Activated CD4-positive, alpha-beta T cell treated with anti-CD3 and anti-CD28 coated beads, Interleukin-10, Interleukin-2, amounts not matched to agents 100 ng/mL and 50 ng/mL, durations not matched to agents 16 hours and 8 hours (primary cell): ENCODE measurements at regions not wholly inside any gene's neighbourhood (a gene's known extent, or its start where the extent isn't known, plus 50 kb on each side); places are given as distances from the start of the nearest gene placed in this dataset.
"Not testable (repeated sequence)": the region's sequence is repeated elsewhere in the genome, so short reads cannot be mapped to it uniquely, and the experiment has no call there.

Experiments used
- DNase-seq: peaks from one replicate; pipeline ENCODE4 v3.0.0-alpha.2; 2020

DNA sequence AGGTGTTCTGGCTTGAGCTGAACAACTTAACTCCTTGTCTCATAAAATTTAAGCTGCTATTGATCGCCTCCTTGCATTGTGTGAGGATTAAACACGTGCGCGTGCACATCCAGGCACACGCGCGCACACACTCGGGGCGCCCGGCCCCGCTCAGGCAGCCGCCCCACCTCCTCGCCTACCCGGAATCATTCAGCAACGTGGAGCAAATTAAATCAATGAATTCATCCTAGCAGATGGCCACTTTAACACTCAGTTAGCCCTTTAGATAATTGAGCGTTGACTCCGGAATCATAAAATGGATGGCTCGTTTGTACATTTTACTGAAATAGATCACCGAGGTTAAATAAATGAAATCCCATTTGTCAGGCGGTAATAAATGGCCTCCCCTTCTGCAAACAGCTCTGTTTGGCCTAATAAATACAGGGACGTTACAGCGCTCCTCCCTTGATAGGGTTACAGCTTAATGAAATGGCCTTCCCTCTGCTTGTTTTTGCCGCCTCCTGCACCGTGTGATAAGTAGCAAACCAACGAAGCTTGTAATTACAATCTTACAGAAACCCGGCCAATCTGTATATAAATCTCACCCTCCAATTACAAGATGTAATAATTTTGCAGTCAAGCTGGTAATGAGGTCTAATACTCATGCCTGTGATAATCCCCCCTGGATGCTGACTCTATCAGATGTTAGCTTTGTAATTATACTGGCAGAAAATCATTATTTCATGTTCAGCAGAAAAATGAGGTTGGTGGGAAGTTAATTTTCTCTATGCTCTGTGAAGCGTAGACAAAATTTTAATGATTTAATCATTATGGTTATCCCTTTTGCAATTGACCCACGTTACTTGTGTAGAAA lies 229.7 kb upstream of the IRX4 start:
- DNase-seq, result no peak

- no peak for DNase-seq
These were observed 228.9 kb upstream of the IRX4 start for GRCh38 chr5:2111569-2112105.

DNA sequence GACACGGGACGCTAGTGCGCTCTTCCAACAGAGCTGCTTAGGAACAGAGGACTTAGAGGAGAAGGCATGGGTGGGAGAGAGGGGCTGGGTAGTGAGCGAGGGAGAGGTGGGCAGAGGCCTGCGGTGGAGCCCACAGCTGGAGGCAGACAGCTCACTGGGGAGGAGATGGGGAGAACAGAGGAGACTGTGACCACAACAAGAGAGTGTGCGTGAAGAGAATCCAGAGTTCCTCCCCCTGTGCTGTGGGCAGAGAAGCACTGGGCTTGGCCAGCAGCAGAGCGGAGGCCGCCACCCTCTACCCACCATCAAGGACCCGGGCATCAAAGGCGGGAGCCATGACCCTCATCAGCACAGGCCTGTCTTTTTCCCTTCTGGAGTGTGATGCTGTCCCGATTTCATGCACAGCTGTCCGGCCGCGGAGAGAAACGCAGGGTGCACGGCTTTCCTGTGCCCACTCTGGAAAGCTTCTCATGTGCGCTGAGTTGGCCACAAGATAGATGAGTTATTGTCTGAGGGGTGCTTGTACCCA lies 228.3 kb upstream of the IRX4 start:
- DNase-seq, result no peak

- DNase-seq, result no peak
These were observed 227.6 kb upstream of the IRX4 start for GRCh38 chr5:2110137-2110933.

DNA sequence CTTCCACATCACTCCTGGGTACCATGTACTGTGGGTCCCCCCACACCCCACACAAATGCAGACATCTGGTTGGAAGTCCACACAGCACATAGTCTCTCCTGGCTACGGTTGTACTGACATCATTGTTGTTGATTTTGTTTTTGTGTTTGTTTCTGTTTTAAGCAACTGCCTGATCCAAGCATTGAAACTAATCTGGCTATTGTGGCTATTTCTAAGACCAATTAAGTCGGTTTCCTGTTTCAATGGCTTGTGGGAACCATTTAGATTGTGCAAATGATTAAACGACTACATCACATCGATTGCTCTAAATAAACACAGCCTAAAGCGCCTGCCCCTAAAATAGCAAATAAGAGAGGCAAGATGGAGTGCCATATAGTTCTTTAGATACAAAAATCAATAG lies 226.8 kb upstream of the IRX4 start:
- DNase-seq, result no peak

- DNase-seq, result no peak
These were observed 224.0 kb upstream of the IRX4 start for GRCh38 chr5:2106721-2107120.

DNA sequence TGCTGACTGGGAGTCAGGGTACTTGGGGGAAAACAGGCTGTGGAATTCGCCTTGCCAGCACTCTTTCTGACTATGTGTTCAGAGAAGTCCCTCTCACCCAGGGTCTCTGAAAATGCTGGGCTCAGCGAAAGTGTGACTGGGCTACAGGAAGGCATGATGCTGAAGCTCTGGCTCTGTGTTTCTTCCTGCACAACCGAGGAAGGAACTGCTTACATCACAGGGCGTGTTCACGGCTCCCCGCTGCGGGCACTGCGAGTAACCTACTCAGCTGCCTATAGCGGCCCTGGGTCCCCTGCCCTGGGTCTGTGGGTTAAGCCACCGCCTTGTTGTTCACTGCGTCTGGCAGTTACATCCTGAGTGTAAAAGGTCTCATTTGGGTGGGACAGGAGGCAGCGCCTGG lies 222.4 kb upstream of the IRX4 start:
- no peak for DNase-seq

- DNase-seq, result no peak
These were observed 221.2 kb upstream of the IRX4 start for GRCh38 chr5:2103940-2104339.

GRCh38 chr5:2102819-2103776 lies 220.4 kb upstream of the IRX4 start:
- DNase-seq, result no peak

DNA sequence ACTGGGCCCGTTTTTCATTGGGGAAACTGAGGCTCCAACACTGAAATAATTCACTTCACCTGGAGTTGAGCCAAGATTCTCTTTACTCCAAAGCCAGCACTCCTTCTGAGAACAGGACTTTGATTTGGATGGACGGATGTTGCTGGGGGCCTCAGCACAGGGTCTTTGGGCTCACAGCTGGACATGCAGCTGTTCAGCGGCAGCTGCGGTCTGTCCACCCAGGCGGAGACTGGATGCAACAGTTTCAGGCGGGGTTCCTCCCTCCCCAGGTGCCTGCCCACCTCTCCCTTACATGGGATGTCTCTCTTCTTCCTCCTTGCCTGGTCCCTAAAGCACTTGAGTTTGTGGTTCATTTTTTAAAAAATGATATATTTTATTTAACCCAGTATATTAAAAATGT lies 219.0 kb upstream of the IRX4 start:
- no peak for DNase-seq

DNA sequence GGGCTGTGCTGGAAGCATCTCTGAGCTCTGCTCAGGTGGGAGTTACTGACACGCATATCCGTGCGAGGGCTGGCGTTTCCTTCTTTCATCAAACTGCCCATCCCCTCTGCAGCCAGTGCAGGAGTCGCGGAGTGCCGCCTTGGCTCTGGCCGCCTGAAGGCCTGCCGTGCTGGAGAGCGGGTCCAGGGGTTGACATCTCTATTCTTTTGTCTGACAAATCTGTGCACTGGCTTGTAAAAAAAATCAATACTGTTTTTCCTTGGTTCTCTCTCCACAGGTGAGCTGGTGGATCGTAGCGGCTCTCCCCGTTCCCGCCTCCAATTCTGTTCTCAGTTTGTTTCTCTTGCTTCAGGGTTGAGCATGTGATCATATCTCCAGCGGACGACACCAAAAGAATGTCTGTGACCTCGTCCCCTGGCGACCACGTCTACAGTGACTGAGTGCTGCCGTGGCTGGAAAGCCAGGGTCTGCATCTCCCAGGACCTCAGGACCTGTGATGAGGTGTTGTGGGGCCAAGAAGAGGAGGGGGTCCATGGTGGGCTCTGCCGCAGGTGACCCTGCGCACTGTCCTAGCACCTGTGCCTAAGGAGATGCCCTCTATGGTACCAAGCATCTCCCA lies 214.3 kb upstream of the IRX4 start:
- DNase-seq, result no peak

DNA sequence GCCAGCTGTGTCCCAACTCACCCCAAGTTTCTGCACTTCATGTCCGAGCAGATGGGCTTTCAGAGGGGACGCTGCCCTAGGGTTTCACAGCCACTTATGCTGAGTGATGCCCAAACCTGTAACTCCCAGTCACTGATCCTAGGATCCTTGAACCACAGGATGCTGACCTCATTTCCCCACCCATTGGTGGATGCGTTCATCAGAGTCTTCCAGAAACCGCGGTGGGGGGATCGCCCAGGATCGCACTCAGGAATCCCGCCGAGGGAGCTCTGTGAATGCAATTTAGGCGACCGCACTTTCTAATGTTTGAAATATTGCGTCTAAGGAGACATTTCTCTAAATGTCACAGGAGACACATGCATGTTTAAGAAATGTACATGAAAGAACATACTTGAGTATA lies 212.3 kb upstream of the IRX4 start:
- DNase-seq, result no peak

DNA sequence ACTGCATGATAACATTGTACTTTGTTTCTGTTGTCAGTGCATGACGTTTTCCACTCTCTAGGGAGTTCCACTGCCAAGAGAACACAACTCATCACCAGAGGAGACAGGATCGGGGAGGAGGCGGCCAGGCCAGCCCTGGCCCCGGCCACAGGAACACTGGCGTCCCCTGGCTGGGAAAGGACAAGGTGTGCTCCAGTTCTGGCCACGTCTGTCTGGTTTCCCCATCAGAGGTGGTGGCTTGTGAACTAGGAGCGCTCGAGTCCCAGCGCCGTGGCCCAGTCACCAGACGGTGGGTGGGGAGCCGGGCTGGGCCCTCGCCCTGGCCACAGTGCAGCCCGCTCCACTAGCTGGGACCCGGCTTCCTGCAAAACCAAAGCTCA lies 211.9 kb upstream of the IRX4 start:
- DNase-seq, result no peak

GRCh38 chr5:2093859-2094615 lies 211.3 kb upstream of the IRX4 start:
- no peak for DNase-seq

DNA sequence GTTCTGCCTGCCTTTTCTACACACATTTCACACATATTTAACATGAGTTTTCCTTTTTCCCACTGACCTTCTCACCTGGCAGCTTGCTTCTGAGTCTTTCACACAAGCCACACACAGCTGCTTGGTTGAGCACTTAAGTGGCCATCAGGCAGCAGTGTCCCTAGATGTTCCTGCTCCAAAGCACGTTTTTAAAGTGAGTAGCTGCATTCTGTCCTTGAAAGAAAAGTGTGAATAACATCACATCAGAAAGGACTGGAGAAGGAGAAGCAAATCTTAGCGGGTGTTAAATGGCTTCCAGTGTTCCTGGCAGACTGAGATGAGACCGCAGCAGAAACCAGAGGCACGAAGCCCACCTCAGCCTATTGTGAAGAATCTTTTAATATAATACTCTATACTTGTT lies 209.2 kb upstream of the IRX4 start:
- no peak for DNase-seq

DNA sequence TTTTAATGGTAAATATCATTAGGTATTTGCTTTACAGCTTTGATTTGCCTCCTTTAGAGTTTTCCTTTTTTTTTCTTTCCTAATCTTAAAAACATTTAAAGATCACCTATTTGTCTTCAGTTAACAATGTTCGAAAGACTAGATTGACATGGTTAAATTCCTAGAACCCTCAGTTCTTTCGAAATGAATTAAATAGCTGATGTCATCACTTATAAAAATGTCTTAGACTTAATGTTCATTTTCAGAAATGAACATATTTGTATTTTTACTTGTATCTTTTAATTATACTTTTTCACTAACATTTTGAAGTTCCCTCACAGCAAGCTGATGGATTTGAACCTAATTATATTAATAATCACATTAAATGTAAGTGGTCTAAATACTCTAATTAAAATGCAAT lies 205.3 kb upstream of the IRX4 start:
- no peak for DNase-seq

- no peak for DNase-seq
These were observed 192.6 kb upstream of the IRX4 start for GRCh38 chr5:2075365-2075764.

DNA sequence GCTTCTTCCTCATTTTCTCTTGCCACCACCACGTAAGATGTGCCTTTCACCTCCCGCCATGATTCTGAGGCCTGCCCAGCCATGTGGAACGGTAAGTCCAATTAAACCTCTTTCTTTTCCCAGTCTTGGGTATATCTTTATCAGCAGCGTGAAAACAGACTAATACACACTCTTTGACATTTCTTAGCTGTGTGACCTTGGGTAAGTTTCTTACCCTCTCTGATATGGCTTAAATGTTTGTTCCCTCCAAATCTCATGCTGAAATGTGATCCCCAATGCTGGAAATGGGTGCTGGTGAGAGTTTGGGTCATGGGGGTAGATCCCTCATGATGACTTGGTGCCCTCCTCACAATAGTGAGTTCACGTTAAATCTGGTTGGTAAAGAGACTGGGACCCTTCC lies 188.8 kb upstream of the IRX4 start:
- no peak for DNase-seq

DNA sequence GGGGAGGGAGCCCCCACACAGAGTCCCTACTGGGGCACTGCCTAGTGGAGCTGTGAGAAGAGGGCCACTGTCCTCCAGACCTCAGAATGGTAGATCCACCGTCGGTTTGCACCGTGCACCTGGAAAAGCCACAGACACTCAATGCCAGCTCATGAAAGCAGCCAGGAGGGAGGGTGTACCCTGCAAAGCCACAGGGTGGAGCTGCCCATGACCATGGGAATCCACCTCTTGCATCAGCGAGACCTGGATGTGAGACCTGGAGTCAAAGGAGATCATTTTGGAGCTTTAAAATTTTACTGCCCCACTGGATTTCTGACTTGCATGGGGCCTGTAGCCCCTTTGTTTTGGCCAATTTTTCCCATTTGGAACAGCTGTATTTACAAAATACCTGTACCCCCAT lies 188.1 kb upstream of the IRX4 start:
- DNase-seq, result not testable (repeated sequence)

- no peak for DNase-seq
These were observed 185.8 kb upstream of the IRX4 start for GRCh38 chr5:2068531-2068930.

DNA sequence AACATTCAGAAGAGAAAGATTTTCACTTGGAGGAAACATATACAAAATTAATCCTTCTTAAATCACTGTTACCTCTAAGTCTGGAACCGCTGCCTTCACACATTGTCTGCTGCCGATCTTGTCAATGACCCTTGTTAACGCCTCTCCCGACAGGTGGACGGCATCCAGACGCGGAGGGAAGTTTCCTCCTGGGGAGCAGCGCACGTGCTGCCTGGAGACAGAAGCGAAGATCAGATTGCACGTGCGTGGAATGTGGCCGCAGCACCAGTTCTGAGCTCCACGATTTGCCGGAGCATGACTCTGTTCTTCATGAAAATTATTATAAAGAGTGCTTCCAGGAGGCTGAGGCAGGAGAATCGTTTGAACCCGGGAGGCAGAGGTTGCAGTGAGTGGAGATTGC lies 183.6 kb upstream of the IRX4 start:
- DNase-seq, result no peak
